ENCODE measurements at regions not wholly inside any gene's neighbourhood (a gene's known extent, or its start where the extent isn't known, plus 50 kb on each side); places are given as distances from the start of the nearest gene placed in this dataset.

- Histone ChIP-seq H3K36me3 (no peaks in the 10 kb centered on the region), H3K27me3 (no peaks in the 10 kb centered on the region), H3K27ac (no peak overlapping the region), H3K4me3 (no peak overlapping the region), H3K4me1 (no peaks in the 10 kb centered on the region), H3K9me3 (no peaks in the 10 kb centered on the region)
- TF ChIP-seq POLR2A (IDR thresholded peaks at IDR 0.05), result no peak
- no peak for TF ChIP-seq CTCF (IDR thresholded peaks at IDR 0.05 in 4 of 5, conservative IDR thresholded peaks at IDR 0.05 in 1 of 5)
- in situ Hi-C loops (cut with MboI; ENCODE audit: low sequenced_read_pairs in 4 of 4), result no loop called here
- intact Hi-C loops (cut with DNase I; ENCODE audit: low total_unique reads), result no loop called here
- ATAC-seq, result no peak
- no peak for DNase-seq
These were observed 84.3 kb downstream of the RPRM start for GRCh38 chr2:153394247-153394646.

- ATAC-seq (no peak), DNase-seq (no peak)
- TF ChIP-seq POLR2A (IDR thresholded peaks at IDR 0.05) (no peak), CTCF (IDR thresholded peaks at IDR 0.05 in 4 of 5, conservative IDR thresholded peaks at IDR 0.05 in 1 of 5) (no peak)
- Histone ChIP-seq H3K27me3 (no peaks in the 10 kb centered on the region), H3K4me3 (no peak overlapping the region), H3K27ac (no peak overlapping the region), H3K9me3 (no peaks in the 10 kb centered on the region), H3K36me3 (no peaks in the 10 kb centered on the region), H3K4me1 (no peaks in the 10 kb centered on the region)
- in situ Hi-C loops (cut with MboI; ENCODE audit: low sequenced_read_pairs in 4 of 4), result no loop called here
- intact Hi-C loops (cut with DNase I; ENCODE audit: low total_unique reads), result no loop called here
These were observed 85.0 kb downstream of the RPRM start for GRCh38 chr2:153393518-153393917.

- ATAC-seq (no peak), DNase-seq (no peak)
- Histone ChIP-seq H3K27me3 (no peaks in the 10 kb centered on the region), H3K36me3 (no peaks in the 10 kb centered on the region), H3K27ac (no peak overlapping the region), H3K4me1 (no peaks in the 10 kb centered on the region), H3K9me3 (no peaks in the 10 kb centered on the region), H3K4me3 (no peak overlapping the region)
- in situ Hi-C loops (cut with MboI; ENCODE audit: low sequenced_read_pairs in 4 of 4), result no loop called here
- TF ChIP-seq POLR2A (IDR thresholded peaks at IDR 0.05) (no peak), CTCF (IDR thresholded peaks at IDR 0.05 in 4 of 5, conservative IDR thresholded peaks at IDR 0.05 in 1 of 5) (no peak)
- intact Hi-C loops (cut with DNase I; ENCODE audit: low total_unique reads), result no loop called here
These were observed 87.4 kb downstream of the RPRM start for GRCh38 chr2:153391131-153391530.

GRCh38 chr2:153388246-153388645 is 90.3 kb downstream of the RPRM start:
- Histone ChIP-seq H3K36me3 (no peaks in the 10 kb centered on the region), H3K4me3 (no peak overlapping the region), H3K9me3 (peaks cover 0 to 4% (median 0%) of the 10 kb centered on the region in 3 donors), H3K27ac (no peak overlapping the region), H3K27me3 (no peaks in the 10 kb centered on the region), H3K4me1 (no peaks in the 10 kb centered on the region)
- intact Hi-C loops (cut with DNase I; ENCODE audit: low total_unique reads) (no loop called here), in situ Hi-C loops (cut with MboI; ENCODE audit: low sequenced_read_pairs in 4 of 4) (no loop called here)
- ATAC-seq, result no peak
- no peak for DNase-seq
- no peak for TF ChIP-seq CTCF (IDR thresholded peaks at IDR 0.05 in 4 of 5, conservative IDR thresholded peaks at IDR 0.05 in 1 of 5)
- no peak for TF ChIP-seq POLR2A (IDR thresholded peaks at IDR 0.05)

- ATAC-seq (no peak), DNase-seq (no peak)
- Histone ChIP-seq H3K4me1 (no peaks in the 10 kb centered on the region), H3K4me3 (no peak overlapping the region), H3K27ac (no peak overlapping the region), H3K36me3 (no peaks in the 10 kb centered on the region), H3K9me3 (peaks cover 0 to 4% (median 0%) of the 10 kb centered on the region in 3 donors), H3K27me3 (no peaks in the 10 kb centered on the region)
- TF ChIP-seq CTCF (IDR thresholded peaks at IDR 0.05 in 4 of 5, conservative IDR thresholded peaks at IDR 0.05 in 1 of 5) (no peak), POLR2A (IDR thresholded peaks at IDR 0.05) (no peak)
- in situ Hi-C loops (cut with MboI; ENCODE audit: low sequenced_read_pairs in 4 of 4), result no loop called here
- intact Hi-C loops (cut with DNase I; ENCODE audit: low total_unique reads), result no loop called here
These were observed 91.4 kb downstream of the RPRM start for GRCh38 chr2:153387203-153387602.
